Lower lobe of right lung (tissue), 2 donors: ENCODE measurements at regions not wholly inside any gene's neighbourhood (a gene's known extent, or its start where the extent isn't known, plus 50 kb on each side); places are given as distances from the start of the nearest gene placed in this dataset.

Source experiments
- ATAC-seq, 2 donors: fragments of 200-7000 bp; cut with Tn5 transposase; one replicate each; pipeline ENCODE4 v1.9.1; 2020 to 2022; ENCODE audit warnings: mild to moderate bottlenecking in 2 of 2, moderate library complexity in 2 of 2
- DNase-seq: peaks from one replicate; pipeline ENCODE4 v3.0.0-alpha.2; 2020
- H3K27ac ChIP-seq: fragments of 200-600 bp; one replicate; pipeline ENCODE4 v1.8.0; 2022
- H3K27me3 ChIP-seq: fragments of 200-600 bp; one replicate; pipeline ENCODE4 v1.8.0; 2022; ENCODE audit warnings: low read depth
- H3K36me3 ChIP-seq: fragments of 200-600 bp; one replicate; pipeline ENCODE4 v1.8.0; 2022; ENCODE audit warnings: mild to moderate bottlenecking
- H3K4me1 ChIP-seq: fragments of 200-600 bp; one replicate; pipeline ENCODE4 v1.8.0; 2022
- H3K4me3 ChIP-seq: fragments of 200-600 bp; one replicate; pipeline ENCODE4 v1.8.0; 2022; ENCODE audit warnings: mild to moderate bottlenecking
- H3K9me3 ChIP-seq: fragments of 200-600 bp; one replicate; pipeline ENCODE4 v1.8.0; 2022
- intact Hi-C: fragments of 100-400 bp; cut with DNase I; formaldehyde crosslinking; loops from one replicate; pipeline ENCODE4 v1.11.0; 2022
- TF ChIP-seq, protein P1 (sequence below): fragments of 200-600 bp; IDR thresholded peaks from one replicate; pipeline ENCODE4 v1.8.0; 2022; ENCODE audit warnings: antibody characterized with exemption, mild to moderate bottlenecking
- donor health status: DM: no; HTN: yes; CAD: no; lungs with severe emphysema.

- Histone ChIP-seq H3K4me1 (no peaks in the 10 kb centered on the region), H3K36me3 (no peaks in the 10 kb centered on the region), H3K9me3 (no peaks in the 10 kb centered on the region), H3K4me3 (no peak overlapping the region), H3K27me3 (no peaks in the 10 kb centered on the region), H3K27ac (no peak overlapping the region)
- TF ChIP-seq, protein P1, sequence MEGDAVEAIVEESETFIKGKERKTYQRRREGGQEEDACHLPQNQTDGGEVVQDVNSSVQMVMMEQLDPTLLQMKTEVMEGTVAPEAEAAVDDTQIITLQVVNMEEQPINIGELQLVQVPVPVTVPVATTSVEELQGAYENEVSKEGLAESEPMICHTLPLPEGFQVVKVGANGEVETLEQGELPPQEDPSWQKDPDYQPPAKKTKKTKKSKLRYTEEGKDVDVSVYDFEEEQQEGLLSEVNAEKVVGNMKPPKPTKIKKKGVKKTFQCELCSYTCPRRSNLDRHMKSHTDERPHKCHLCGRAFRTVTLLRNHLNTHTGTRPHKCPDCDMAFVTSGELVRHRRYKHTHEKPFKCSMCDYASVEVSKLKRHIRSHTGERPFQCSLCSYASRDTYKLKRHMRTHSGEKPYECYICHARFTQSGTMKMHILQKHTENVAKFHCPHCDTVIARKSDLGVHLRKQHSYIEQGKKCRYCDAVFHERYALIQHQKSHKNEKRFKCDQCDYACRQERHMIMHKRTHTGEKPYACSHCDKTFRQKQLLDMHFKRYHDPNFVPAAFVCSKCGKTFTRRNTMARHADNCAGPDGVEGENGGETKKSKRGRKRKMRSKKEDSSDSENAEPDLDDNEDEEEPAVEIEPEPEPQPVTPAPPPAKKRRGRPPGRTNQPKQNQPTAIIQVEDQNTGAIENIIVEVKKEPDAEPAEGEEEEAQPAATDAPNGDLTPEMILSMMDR, result no peak
- ATAC-seq (no peak), DNase-seq (no peak)
- intact Hi-C loops, result no loop called here
Measured at GRCh38 chr9:75691408-75691807, 199.1 kb upstream of the PCSK5 start.

DNA sequence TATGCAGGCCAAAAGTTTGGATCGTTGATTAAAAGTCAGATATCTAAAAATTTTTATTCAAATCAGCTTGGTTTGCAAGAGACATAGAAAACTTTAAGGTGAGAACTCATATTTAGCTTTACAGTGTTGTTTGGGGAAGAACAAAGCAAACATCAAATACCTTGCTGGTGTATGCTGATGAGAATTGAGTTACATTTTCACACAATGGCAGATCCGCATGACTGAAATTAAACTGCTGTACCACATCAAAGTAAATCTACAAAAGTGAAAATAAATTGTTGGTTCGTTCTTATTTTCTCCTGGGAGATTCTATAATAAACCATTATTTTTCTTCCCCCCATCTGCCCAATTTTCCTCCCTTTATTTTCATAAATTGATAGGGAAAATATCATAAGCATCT, 198.2 kb upstream of the PCSK5 start:
- DNase-seq (no peak), ATAC-seq (no peak)
- H3K4me1 ChIP-seq, result no peaks in the 10 kb centered on the region
- TF ChIP-seq, protein P1, result no peak
- intact Hi-C loops, result no loop called here
- H3K4me3 ChIP-seq, result no peak overlapping the region
- no peaks in the 10 kb centered on the region for H3K9me3 ChIP-seq
- no peaks in the 10 kb centered on the region for H3K27me3 ChIP-seq
- no peaks in the 10 kb centered on the region for H3K36me3 ChIP-seq
- no peak overlapping the region for H3K27ac ChIP-seq

GRCh38 chr9:75695921-75696320, 194.6 kb upstream of the PCSK5 start:
- no peaks in the 10 kb centered on the region for H3K4me1 ChIP-seq
- DNase-seq, result no peak
- ATAC-seq, result no peak
- no peaks in the 10 kb centered on the region for H3K9me3 ChIP-seq
- no peak overlapping the region for H3K27ac ChIP-seq
- no peaks in the 10 kb centered on the region for H3K27me3 ChIP-seq
- no peak overlapping the region for H3K4me3 ChIP-seq
- H3K36me3 ChIP-seq, result no peaks in the 10 kb centered on the region
- TF ChIP-seq, protein P1, result no peak
- intact Hi-C loops, result no loop called here

DNA sequence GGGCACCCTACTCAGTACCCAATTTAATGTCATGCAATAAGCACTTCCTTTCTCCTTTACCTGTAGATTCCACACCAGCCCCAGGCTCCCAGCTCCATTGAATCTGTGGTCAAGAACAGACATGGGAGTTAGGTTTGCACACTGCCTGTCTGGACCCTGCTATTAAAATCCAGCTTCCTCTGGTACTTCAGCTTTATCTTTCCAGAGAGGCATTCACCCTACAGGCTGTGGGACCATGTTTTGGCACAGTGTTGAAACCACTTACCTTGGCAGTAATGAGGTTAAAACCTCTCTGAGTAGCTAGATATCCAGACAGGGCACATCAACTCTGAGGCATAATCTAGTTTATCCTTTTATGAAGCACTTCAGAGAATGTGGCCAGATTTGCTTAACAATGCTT, 191.5 kb upstream of the PCSK5 start:
- Histone ChIP-seq H3K4me1 (no peaks in the 10 kb centered on the region), H3K27ac (no peak overlapping the region), H3K9me3 (no peaks in the 10 kb centered on the region), H3K27me3 (no peaks in the 10 kb centered on the region), H3K4me3 (no peak overlapping the region), H3K36me3 (no peaks in the 10 kb centered on the region)
- intact Hi-C loops, result no loop called here
- ATAC-seq (no peak), DNase-seq (no peak)
- TF ChIP-seq, protein P1, result no peak

DNA sequence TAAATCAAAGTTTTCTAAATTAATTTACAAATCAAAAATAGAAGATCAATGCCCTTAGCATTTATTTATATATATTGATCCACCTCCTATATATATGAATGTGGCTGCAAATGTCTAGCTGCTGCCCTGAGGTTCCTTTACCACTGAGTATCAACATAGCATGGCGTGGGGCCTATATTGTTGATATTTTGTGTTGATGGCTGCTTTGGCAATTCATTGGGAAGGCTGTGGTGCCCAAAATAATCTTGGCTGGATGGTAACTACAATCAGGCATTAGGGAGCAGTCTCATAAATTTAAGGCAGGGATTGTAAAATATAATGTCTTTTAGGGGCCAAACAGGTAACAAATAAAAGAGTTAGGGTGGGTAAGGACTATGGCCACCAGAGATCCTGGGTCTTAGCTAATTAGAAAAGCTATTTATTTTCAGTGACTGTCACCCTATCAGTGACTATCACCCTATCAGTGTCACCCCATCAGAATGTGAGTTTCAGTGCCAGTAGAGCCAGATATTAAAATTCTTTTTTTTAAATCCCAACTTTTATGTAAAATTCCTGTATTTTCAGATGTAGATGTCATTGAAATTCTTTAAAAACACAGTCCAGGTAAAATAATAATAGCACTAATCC, 190.7 kb upstream of the PCSK5 start:
- Histone ChIP-seq H3K27ac (no peak overlapping the region), H3K4me1 (no peaks in the 10 kb centered on the region), H3K4me3 (no peak overlapping the region), H3K27me3 (no peaks in the 10 kb centered on the region), H3K9me3 (no peaks in the 10 kb centered on the region), H3K36me3 (no peaks in the 10 kb centered on the region)
- ATAC-seq (no peak), DNase-seq (no peak)
- intact Hi-C loops, result no loop called here
- TF ChIP-seq, protein P1, result no peak

DNA sequence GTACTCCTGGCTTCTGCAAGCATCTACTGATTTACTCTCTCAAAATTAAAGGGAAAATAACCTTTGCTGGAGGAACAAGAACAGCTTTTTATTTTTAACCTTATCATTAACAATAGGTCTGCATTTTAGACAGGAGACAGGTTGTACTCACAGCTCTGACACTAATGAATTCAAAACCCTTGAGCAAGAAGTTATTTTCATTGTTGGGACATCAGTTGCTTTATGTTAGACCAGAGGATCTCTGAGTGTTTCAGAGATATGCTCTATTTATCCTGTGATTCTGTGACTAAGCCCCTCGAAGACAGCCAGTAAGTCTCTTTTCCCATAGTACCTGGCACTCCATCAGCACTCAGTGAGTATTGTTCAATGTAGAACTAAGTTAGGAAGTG, 190.2 kb upstream of the PCSK5 start:
- ATAC-seq, result no peak
- no peak for DNase-seq
- Histone ChIP-seq H3K4me1 (no peaks in the 10 kb centered on the region), H3K27ac (no peak overlapping the region), H3K36me3 (no peaks in the 10 kb centered on the region), H3K4me3 (no peak overlapping the region), H3K9me3 (no peaks in the 10 kb centered on the region), H3K27me3 (no peaks in the 10 kb centered on the region)
- TF ChIP-seq, protein P1, result no peak
- intact Hi-C loops, result no loop called here
